WTC11 (cell line): ENCODE measurements at regions not wholly inside any gene's neighbourhood (a gene's known extent, or its start where the extent isn't known, plus 50 kb on each side); places are given as distances from the start of the nearest gene placed in this dataset.

Source experiments
- ZBTB21 ChIP-seq: sonication (generic); formaldehyde crosslinking; IDR thresholded peaks from 2 replicates; pipeline ENCODE4 v1.8.1; 2023; ENCODE audit warnings: mild to moderate bottlenecking, missing genetic modification reagents, borderline replicate concordance
- ZNF317 ChIP-seq: sonication (generic); formaldehyde crosslinking; IDR thresholded peaks from 2 replicates; pipeline ENCODE4 v1.8.1; 2023; ENCODE audit warnings: low read depth, mild to moderate bottlenecking, moderate library complexity, missing genetic modification reagents, borderline replicate concordance
- TF ChIP-seq, protein P1 (sequence below): fragments of 200-600 bp; IDR thresholded peaks from 2 replicates; pipeline ENCODE4 v1.8.0; 2022; ENCODE audit warnings: antibody characterized with exemption

DNA sequence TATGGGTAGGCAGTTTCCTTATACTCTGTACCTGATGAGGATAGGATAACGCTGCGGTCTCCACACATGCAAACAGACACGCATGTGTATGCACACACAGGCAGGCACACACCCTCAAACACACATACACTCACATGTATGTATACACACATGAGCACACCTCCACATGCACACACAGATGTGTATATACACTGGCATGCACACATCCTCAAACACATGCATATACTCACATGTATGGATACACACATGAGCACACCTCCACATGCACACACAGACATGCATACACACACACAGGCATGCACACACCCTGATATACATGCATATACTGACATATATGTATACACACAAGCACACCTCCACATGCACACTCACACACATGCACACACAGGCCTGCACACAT lies 267.8 kb upstream of the HDAC4 start:
- TF ChIP-seq ZNF317 (CRISPR knock-in tag) (no peak), ZBTB21 (CRISPR knock-in tag) (no peak)
- TF ChIP-seq, protein P1, sequence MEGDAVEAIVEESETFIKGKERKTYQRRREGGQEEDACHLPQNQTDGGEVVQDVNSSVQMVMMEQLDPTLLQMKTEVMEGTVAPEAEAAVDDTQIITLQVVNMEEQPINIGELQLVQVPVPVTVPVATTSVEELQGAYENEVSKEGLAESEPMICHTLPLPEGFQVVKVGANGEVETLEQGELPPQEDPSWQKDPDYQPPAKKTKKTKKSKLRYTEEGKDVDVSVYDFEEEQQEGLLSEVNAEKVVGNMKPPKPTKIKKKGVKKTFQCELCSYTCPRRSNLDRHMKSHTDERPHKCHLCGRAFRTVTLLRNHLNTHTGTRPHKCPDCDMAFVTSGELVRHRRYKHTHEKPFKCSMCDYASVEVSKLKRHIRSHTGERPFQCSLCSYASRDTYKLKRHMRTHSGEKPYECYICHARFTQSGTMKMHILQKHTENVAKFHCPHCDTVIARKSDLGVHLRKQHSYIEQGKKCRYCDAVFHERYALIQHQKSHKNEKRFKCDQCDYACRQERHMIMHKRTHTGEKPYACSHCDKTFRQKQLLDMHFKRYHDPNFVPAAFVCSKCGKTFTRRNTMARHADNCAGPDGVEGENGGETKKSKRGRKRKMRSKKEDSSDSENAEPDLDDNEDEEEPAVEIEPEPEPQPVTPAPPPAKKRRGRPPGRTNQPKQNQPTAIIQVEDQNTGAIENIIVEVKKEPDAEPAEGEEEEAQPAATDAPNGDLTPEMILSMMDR, result no peak
